Mucosa of descending colon (tissue), 3 donors: ENCODE measurements at regions not wholly inside any gene's neighbourhood (a gene's known extent, or its start where the extent isn't known, plus 50 kb on each side); places are given as distances from the start of the nearest gene placed in this dataset.
"Not testable (repeated sequence)": the region's sequence is repeated elsewhere in the genome, so short reads cannot be mapped to it uniquely, and the experiment has no call there.

ENCODE experiments used
- ATAC-seq: fragments of 200-7000 bp; cut with Tn5 transposase; one replicate; pipeline ENCODE4 v1.9.1; 2020; ENCODE audit warnings: mild to moderate bottlenecking, moderate library complexity
- DNase-seq, 3 donors: peaks; one replicate each; pipeline ENCODE4 v3.0.0-alpha.2; 2020
- H3K36me3 ChIP-seq: fragments of 200-600 bp; one replicate; pipeline ENCODE4 v1.8.0; 2021; ENCODE audit warnings: low read depth, mild to moderate bottlenecking
- H3K4me1 ChIP-seq: fragments of 200-600 bp; one replicate; pipeline ENCODE4 v1.8.0; 2021; ENCODE audit warnings: low read depth, mild to moderate bottlenecking
- H3K4me3 ChIP-seq: fragments of 200-600 bp; one replicate; pipeline ENCODE4 v1.8.0; 2021; ENCODE audit warnings: mild to moderate bottlenecking
- H3K9me3 ChIP-seq: fragments of 200-600 bp; one replicate; pipeline ENCODE4 v1.8.0; 2021; ENCODE audit warnings: mild to moderate bottlenecking
- CTCF ChIP-seq: fragments of 200-600 bp; IDR thresholded peaks from one replicate; pipeline ENCODE4 v1.8.0; 2022; ENCODE audit warnings: antibody characterized with exemption, mild to moderate bottlenecking
- intact Hi-C, 2 donors: fragments of 100-400 bp; cut with DNase I in 1 of 2; cut with micrococcal nuclease in 1 of 2; formaldehyde crosslinking; loops; one replicate each; pipeline versions ENCODE4 v1.11.0 to v1.11.1; 2022; cut with DNase I, micrococcal nuclease
- donor health status: DM: no; HTN: no; CAD: no; lungs with moderate emphysema.
- donor health status: DM: no; HTN: no; CAD: no.
- donor health status: DM: no; HTN: yes; CAD: no.

DNA sequence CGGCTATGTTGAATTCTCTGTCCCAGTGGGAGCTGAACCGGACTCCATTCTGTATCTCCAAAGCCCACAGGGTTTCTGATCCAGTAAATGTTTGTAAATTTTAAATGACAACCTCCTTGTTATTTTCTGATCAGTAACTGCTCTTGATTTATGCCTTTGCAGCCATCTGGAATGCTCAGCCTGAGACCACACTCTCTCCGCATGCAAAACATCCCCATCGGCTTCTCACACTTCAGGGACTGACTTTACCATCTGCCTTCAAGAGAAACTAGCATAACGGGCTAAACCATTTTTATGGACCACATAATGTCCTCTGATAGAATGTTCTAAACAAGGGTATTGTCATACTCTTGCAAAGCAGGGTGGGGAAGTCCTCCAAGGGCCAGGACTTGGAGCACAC lies 94.5 kb upstream of the FOXQ1 start:
- DNase-seq (no peak), ATAC-seq (no peak)
- no peak overlapping the region for H3K4me3 ChIP-seq
- H3K4me1 ChIP-seq = no peaks in the 10 kb centered on the region
- H3K36me3 ChIP-seq = no peaks in the 10 kb centered on the region
- intact Hi-C loops = no loop called here
- no peaks in the 10 kb centered on the region for H3K9me3 ChIP-seq
- no peak for TF ChIP-seq CTCF

DNA sequence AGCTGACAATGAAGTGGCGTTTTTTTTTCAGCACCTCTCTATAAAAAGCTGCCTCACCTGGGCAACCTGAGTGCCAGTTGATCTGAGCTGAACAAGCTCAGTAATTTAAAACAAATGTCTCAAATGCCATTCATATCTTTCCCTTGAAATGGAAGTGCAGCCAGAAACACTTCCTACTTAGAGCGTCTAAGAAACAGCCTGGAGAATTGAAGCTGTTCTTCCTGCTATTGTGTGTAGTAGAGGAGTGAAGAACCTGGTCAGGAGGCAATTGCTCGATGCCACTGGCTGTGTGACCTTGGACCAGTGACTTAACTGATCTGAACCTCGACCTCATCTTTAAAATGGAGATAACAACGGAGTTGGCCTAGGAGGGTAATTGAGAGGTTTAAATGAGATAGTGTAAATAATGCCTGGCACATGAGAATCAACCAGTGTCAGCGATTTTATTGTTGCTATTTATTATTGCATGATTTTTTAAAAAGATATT lies 95.4 kb upstream of the FOXQ1 start:
- ATAC-seq (no peak), DNase-seq (no peak)
- Histone ChIP-seq H3K4me1 (no peaks in the 10 kb centered on the region), H3K36me3 (no peaks in the 10 kb centered on the region), H3K4me3 (no peak overlapping the region), H3K9me3 (no peaks in the 10 kb centered on the region)
- TF ChIP-seq CTCF = no peak
- intact Hi-C loops = no loop called here

GRCh38 chr6:1215884-1216487 lies 95.9 kb upstream of the FOXQ1 start:
- H3K4me3 ChIP-seq = no peak overlapping the region
- H3K36me3 ChIP-seq = no peaks in the 10 kb centered on the region
- ATAC-seq (no peak), DNase-seq (no peak)
- intact Hi-C loops = no loop called here
- no peak for TF ChIP-seq CTCF
- no peaks in the 10 kb centered on the region for H3K4me1 ChIP-seq
- no peaks in the 10 kb centered on the region for H3K9me3 ChIP-seq

- H3K9me3 ChIP-seq = no peaks in the 10 kb centered on the region
- no peak for TF ChIP-seq CTCF
- H3K4me1 ChIP-seq = no peaks in the 10 kb centered on the region
- DNase-seq (no peak), ATAC-seq (no peak)
- H3K4me3 ChIP-seq = no peak overlapping the region
- intact Hi-C loops = no loop called here
- H3K36me3 ChIP-seq = no peaks in the 10 kb centered on the region
Observed at GRCh38 chr6:1215023-1215422, 96.9 kb upstream of the FOXQ1 start.

DNA sequence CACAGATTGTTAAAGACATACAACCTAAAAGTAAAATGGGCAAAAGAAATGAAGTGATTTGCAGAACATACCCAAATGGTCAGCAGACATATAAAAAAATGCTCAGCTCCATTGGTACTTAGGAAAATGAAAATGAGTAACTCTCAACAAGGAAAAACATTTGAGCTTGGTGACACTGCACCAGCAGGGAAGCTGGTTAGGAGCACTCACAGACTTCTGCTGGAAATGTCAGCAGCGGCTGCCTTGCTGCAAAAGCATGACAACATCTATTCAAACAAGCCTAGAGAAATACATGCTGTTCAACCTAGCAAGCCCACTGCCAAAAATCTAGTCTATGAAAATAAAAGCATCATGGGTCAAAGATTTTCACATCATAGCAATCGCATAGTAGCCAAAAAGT lies 99.0 kb upstream of the FOXQ1 start:
- ATAC-seq = no peak
- TF ChIP-seq CTCF = no peak
- no peak overlapping the region for H3K4me3 ChIP-seq

GRCh38 chr6:1212138-1212537 lies 99.8 kb upstream of the FOXQ1 start:
- H3K4me3 ChIP-seq, H3K36me3 ChIP-seq, ATAC-seq, H3K9me3 ChIP-seq, H3K4me1 ChIP-seq, intact Hi-C loops, DNase-seq: not testable (repeated sequence)

More for the DNA sequence above, 99.0 kb upstream of the FOXQ1 start:
- H3K36me3 ChIP-seq = no peaks in the 10 kb centered on the region
- intact Hi-C loops = no loop called here
- H3K9me3 ChIP-seq = no peaks in the 10 kb centered on the region
- DNase-seq = no peak
- H3K4me1 ChIP-seq = no peaks in the 10 kb centered on the region

DNA sequence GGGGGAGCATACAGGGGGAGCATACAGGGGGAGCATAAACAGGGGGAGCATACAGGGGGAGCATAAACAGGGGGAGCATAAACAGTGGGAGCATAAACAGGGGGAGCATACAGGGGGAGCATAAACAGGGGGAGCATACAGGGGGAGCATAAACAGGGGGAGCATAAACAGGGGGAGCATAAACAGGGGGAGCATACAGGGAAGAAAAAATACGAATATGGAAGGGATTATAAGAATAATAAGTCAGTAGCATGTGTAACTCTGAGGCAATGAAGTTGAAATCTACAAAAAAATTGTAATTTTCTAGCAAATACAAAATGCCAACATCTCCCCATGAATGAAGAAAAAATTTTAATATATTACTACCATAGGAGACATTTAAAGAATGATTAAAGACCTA lies 101.3 kb upstream of the FOXQ1 start:
- H3K36me3 ChIP-seq, H3K9me3 ChIP-seq, H3K4me1 ChIP-seq, intact Hi-C loops, ATAC-seq, H3K4me3 ChIP-seq, DNase-seq: not testable (repeated sequence)
